Loucy (cell line): ENCODE measurements at regions not wholly inside any gene's neighbourhood (a gene's known extent, or its start where the extent isn't known, plus 50 kb on each side); places are given as distances from the start of the nearest gene placed in this dataset.

Experiments
- H2AFZ ChIP-seq: fragments of 200-600 bp; sonication (generic); 2 replicates; pipeline ENCODE4 v1.6.0; 2016; ENCODE audit warnings: antibody characterized with exemption, mild to moderate bottlenecking, low read length, moderate library complexity
- H3F3A ChIP-seq: fragments of 200-600 bp; 2 replicates; pipeline ENCODE4 v1.6.0; 2016; ENCODE audit warnings: antibody characterized with exemption, low read depth, mild to moderate bottlenecking
- H3K27me3 ChIP-seq: fragments of 200-600 bp; sonication (generic); 2 replicates; pipeline ENCODE4 v1.6.1; 2014; ENCODE audit warnings: low read length, mild to moderate bottlenecking; ENCODE audit not compliant: insufficient read depth, poor library complexity, severe bottlenecking
- H3K36me3 ChIP-seq: fragments of 200-600 bp; sonication (generic); 2 replicates; pipeline ENCODE4 v1.6.1; 2016; ENCODE audit warnings: low read length; ENCODE audit not compliant: insufficient read depth
- H3K4me1 ChIP-seq: fragments of 200-600 bp; sonication (generic); 2 replicates; pipeline ENCODE4 v1.5.1; 2014; ENCODE audit warnings: low read length, mild to moderate bottlenecking; ENCODE audit not compliant: insufficient read depth, poor library complexity, severe bottlenecking
- H3K4me2 ChIP-seq: fragments of 200-600 bp; sonication (generic); 2 replicates; pipeline ENCODE4 v1.6.0; 2014; ENCODE audit warnings: antibody characterized with exemption, low read length, low read depth, mild to moderate bottlenecking; ENCODE audit not compliant: poor library complexity, severe bottlenecking
- H3K4me3 ChIP-seq: fragments of 200-600 bp; sonication (generic); 2 replicates; pipeline ENCODE4 v1.5.1; 2014; ENCODE audit warnings: low read length, mild to moderate bottlenecking, mixed read lengths; ENCODE audit not compliant: poor library complexity, severe bottlenecking
- H3K79me2 ChIP-seq: fragments of 200-600 bp; sonication (generic); 2 replicates; pipeline ENCODE4 v1.6.1; 2014; ENCODE audit warnings: low read length; ENCODE audit not compliant: insufficient read depth
- H3K9ac ChIP-seq: fragments of 200-600 bp; sonication (generic); 2 replicates; pipeline ENCODE4 v1.6.0; 2014; ENCODE audit warnings: mild to moderate bottlenecking, low read depth, low read length, moderate library complexity; ENCODE audit not compliant: poor library complexity, severe bottlenecking
- H3K9me2 ChIP-seq: fragments of 200-600 bp; sonication (generic); replicated peaks from 2 replicates; pipeline ENCODE4 v1.6.1; 2016; ENCODE audit warnings: low read depth, low read length, mixed read lengths
- H3K9me3 ChIP-seq: fragments of 200-600 bp; sonication (generic); 2 replicates; pipeline ENCODE4 v1.6.1; 2014; ENCODE audit warnings: mild to moderate bottlenecking, antibody characterized with exemption, low read length, low read depth; ENCODE audit not compliant: insufficient read depth
- H4K20me1 ChIP-seq: fragments of 200-600 bp; sonication (generic); 2 replicates; pipeline ENCODE4 v1.6.0; 2014; ENCODE audit warnings: antibody characterized with exemption, low read length, mild to moderate bottlenecking; ENCODE audit not compliant: insufficient read depth, poor library complexity, severe bottlenecking
- CTCF ChIP-seq: fragments of 200-600 bp; sonication (generic); conservative IDR thresholded peaks from 2 replicates; pipeline ENCODE4 v1.5.1; 2014; ENCODE audit warnings: mild to moderate bottlenecking, antibody characterized with exemption, low read length
- EZH2phosphoT487 ChIP-seq: fragments of 200-600 bp; IDR thresholded peaks from 2 replicates; pipeline ENCODE4 v1.6.1; 2018; ENCODE audit warnings: antibody characterized with exemption, mild to moderate bottlenecking, moderate library complexity, borderline replicate concordance

DNA sequence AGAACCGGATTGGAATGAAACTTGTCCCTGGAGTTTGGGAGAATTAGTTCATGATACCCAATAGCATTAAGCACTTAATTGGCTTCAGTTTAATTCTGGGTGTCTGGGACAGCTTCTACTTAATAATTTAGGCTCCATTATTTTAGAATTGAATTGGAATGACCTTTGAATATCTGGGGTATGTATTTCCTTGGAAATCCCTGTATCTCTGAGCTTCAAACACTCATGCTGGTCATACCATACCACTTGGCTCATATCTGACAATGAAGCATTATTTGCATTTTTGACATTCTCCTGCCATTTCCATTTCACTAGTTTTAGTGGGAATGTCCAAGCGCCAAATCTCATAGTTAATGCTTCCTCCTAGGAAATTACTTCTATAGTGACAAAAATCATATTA is 393.1 kb downstream of the DIPK2A start:
- no peak overlapping the region for H2AFZ ChIP-seq

DNA sequence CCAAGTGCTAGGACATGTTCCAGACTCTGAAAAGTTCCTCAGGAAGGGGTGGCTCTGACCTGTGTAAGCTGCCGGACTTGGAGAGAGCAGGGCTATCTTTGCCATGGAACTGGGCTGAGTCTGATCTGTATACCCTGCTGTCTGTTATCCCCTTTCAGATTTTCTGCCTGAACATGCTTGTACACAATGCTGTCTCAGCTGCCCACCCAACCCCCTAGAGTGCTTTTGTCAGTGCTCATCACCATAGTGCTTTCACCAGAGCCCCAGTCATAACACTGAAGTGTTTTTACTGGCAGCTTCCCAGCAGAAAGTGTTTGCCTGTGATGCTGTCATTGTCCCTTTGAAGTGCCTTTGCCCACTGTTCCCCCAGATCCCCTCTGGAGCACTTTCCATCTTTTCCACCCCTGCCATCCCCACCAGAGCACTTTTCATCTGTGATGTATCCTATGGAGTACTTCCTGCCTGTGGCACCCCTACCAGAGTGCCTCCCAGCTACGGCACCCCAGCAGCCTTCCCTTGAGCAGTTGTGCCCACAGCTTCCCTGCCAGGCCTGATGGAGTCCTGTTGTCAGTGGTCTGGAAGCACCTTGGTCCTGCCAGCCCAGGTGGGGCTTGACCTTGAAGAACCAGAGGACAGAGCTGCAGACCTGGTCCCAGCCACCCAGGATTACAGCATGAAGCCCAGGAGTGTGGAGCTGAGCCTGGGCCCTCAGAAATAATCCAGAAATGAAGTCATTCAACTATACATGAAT is 397.7 kb downstream of the DIPK2A start:
- H2AFZ ChIP-seq = no peak overlapping the region
- no peaks in the 10 kb centered on the region for H4K20me1 ChIP-seq
- no peaks in the 10 kb centered on the region for H3K36me3 ChIP-seq
- H3K79me2 ChIP-seq = no peaks in the 10 kb centered on the region
- H3K27me3 ChIP-seq = no peaks in the 10 kb centered on the region
- no peak overlapping the region for H3K9ac ChIP-seq
- no peak overlapping the region for H3K4me2 ChIP-seq
- no peak for TF ChIP-seq CTCF
- TF ChIP-seq EZH2phosphoT487 = no peak
- no peaks in the 10 kb centered on the region for H3K9me3 ChIP-seq
- no peak overlapping the region for H3K4me3 ChIP-seq
- no peaks in the 10 kb centered on the region for H3K4me1 ChIP-seq
- H3K9me2 ChIP-seq = no peaks in the 10 kb centered on the region
- H3F3A ChIP-seq = no peaks in the 10 kb centered on the region

More for the DNA sequence above, 393.1 kb downstream of the DIPK2A start:
- Histone ChIP-seq H3K4me3 (no peak overlapping the region), H4K20me1 (no peaks in the 10 kb centered on the region), H3K36me3 (no peaks in the 10 kb centered on the region), H3K79me2 (no peaks in the 10 kb centered on the region), H3K9me2 (no peaks in the 10 kb centered on the region), H3K9me3 (no peaks in the 10 kb centered on the region), H3K9ac (no peak overlapping the region), H3K4me1 (no peaks in the 10 kb centered on the region), H3K27me3 (no peaks in the 10 kb centered on the region), H3K4me2 (no peak overlapping the region), H3F3A (no peaks in the 10 kb centered on the region)
- TF ChIP-seq EZH2phosphoT487 (no peak), CTCF (no peak)

DNA sequence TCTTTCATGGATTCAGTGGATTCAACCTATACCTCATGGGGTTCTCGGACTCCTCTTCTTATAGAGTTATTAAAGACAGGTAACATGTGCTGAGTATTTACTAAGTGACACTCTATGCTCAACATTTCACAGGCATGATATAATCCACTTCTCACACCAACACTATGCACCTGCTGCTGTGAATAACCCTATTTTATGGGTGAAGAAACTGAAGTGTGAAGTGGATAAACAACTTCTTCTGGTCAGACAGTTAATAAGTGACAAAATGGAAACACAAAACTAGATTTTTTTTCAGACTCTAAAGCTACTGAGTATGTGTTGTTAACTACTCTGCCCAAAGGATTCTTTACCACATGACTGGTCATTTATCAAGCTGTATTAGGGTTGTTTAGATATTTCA is 403.5 kb downstream of the DIPK2A start:
- Histone ChIP-seq H3K4me3 (no peak overlapping the region), H3K9ac (no peak overlapping the region), H3F3A (no peaks in the 10 kb centered on the region), H3K4me1 (no peaks in the 10 kb centered on the region), H3K79me2 (no peaks in the 10 kb centered on the region), H3K4me2 (no peak overlapping the region), H3K36me3 (no peaks in the 10 kb centered on the region), H4K20me1 (no peaks in the 10 kb centered on the region), H3K9me3 (no peaks in the 10 kb centered on the region), H2AFZ (no peak overlapping the region), H3K27me3 (no peaks in the 10 kb centered on the region), H3K9me2 (no peaks in the 10 kb centered on the region)
- TF ChIP-seq EZH2phosphoT487 (no peak), CTCF (no peak)
